Keratinocyte (primary cell): ENCODE measurements at regions not wholly inside any gene's neighbourhood (a gene's known extent, or its start where the extent isn't known, plus 50 kb on each side); places are given as distances from the start of the nearest gene placed in this dataset.

ENCODE experiments used
- DNase-seq: peaks from one replicate; pipeline ENCODE4 v3.0.0-alpha.2; 2011; ENCODE audit warnings: low read depth, missing footprints, low spot score
- FAIRE-seq: peaks from 2 replicates; lab custom pipeline; 2011; peaks lifted over from hg19 to GRCh38; lab: Jason Lieb, UNC
- H2AFZ ChIP-seq: 2 replicates; pipeline ENCODE4 v1.6.0; 2012; ENCODE audit warnings: low read length, control low read depth, inconsistent platforms; ENCODE audit not compliant: control insufficient read depth
- H3K27ac ChIP-seq: 2 replicates; pipeline ENCODE4 v1.5.1; 2011; ENCODE audit warnings: low read length; ENCODE audit not compliant: control insufficient read depth, insufficient read depth
- H3K27me3 ChIP-seq: 3 replicates; pipeline ENCODE4 v1.6.0; 2011; ENCODE audit warnings: low read length; ENCODE audit not compliant: control insufficient read depth, insufficient read depth; ENCODE audit errors: extremely low read depth
- H3K36me3 ChIP-seq, 2 experiments: 2 replicates in 1 of 2; 3 replicates in 1 of 2; pipeline ENCODE4 v1.5.1; 2011; ENCODE audit warnings: low read length in 2 of 2, mild to moderate bottlenecking in 1 of 2; ENCODE audit not compliant: control insufficient read depth in 2 of 2, insufficient read depth in 2 of 2; ENCODE audit errors: extremely low read depth in 1 of 2
- H3K4me1 ChIP-seq: 3 replicates; pipeline ENCODE4 v1.5.1; 2011; ENCODE audit warnings: low read length; ENCODE audit not compliant: control insufficient read depth, insufficient read depth; ENCODE audit errors: extremely low read depth
- H3K4me2 ChIP-seq: 3 replicates; pipeline ENCODE4 v1.6.0; 2011; ENCODE audit warnings: low read depth, low read length; ENCODE audit not compliant: control insufficient read depth, insufficient read depth; ENCODE audit errors: extremely low read depth
- H3K4me3 ChIP-seq, 3 experiments: fragments of 200-600 bp in 1 of 3; sonication (generic) in 1 of 3; 2 replicates in 2 of 3; 3 replicates in 1 of 3; pipeline ENCODE4 v1.5.1; 2011 to 2016; ENCODE audit warnings: low read length in 3 of 3, mild to moderate bottlenecking in 3 of 3, control low read depth in 2 of 3, inconsistent platforms in 1 of 3, low read depth in 1 of 3, mixed read lengths in 1 of 3, mixed run types in 1 of 3, moderate library complexity in 1 of 3; ENCODE audit not compliant: control insufficient read depth in 2 of 3, insufficient read depth in 2 of 3; ENCODE audit errors: extremely low read depth in 1 of 3
- H3K79me2 ChIP-seq: 2 replicates; pipeline ENCODE4 v1.6.0; 2012; ENCODE audit warnings: low read length; ENCODE audit not compliant: control insufficient read depth, insufficient read depth
- H3K9ac ChIP-seq: 3 replicates; pipeline ENCODE4 v1.6.0; 2011; ENCODE audit warnings: low read length; ENCODE audit not compliant: control insufficient read depth, insufficient read depth; ENCODE audit errors: extremely low read depth
- H3K9me1 ChIP-seq: 3 replicates; pipeline ENCODE4 v1.6.0; 2011; ENCODE audit warnings: low read length; ENCODE audit not compliant: control insufficient read depth, insufficient read depth; ENCODE audit errors: extremely low read depth
- H3K9me3 ChIP-seq: 2 replicates; pipeline ENCODE4 v1.5.1; 2012; ENCODE audit warnings: low read depth, low read length; ENCODE audit not compliant: control insufficient read depth
- H4K20me1 ChIP-seq: 3 replicates; pipeline ENCODE4 v1.6.0; 2011; ENCODE audit warnings: low read length; ENCODE audit not compliant: control insufficient read depth, insufficient read depth; ENCODE audit errors: extremely low read depth
- CTCF ChIP-seq, 3 experiments: IDR thresholded peaks in 1 of 3; conservative IDR thresholded peaks in 1 of 3; optimal IDR thresholded peaks in 1 of 3; 2 replicates in 2 of 3; 3 replicates in 1 of 3; pipeline versions ENCODE3 to v1.5.1; 2011; ENCODE audit warnings: low read length in 3 of 3, mild to moderate bottlenecking in 3 of 3, moderate library complexity in 2 of 3, control low read depth in 1 of 3, inconsistent platforms in 1 of 3; ENCODE audit not compliant: insufficient read depth in 2 of 3; ENCODE audit errors: extremely low read depth in 1 of 3
- EZH2 ChIP-seq: IDR thresholded peaks from one replicate; pipeline ENCODE4 v1.6.1; 2012; ENCODE audit warnings: inconsistent platforms, mild to moderate bottlenecking, low read length, moderate library complexity
- dilution Hi-C: fragments of 300-500 bp; cut with MboI; formaldehyde crosslinking; loops from one replicate; pipeline ENCODE4 v1.7.0; 2020; ENCODE audit warnings: low sequenced_read_pairs; ENCODE audit not compliant: extremely low pct_ligation_motif_present

- H3K9ac ChIP-seq = no peak overlapping the region
- no peaks in the 10 kb centered on the region for H3K27me3 ChIP-seq
- no peaks in the 10 kb centered on the region for H3K79me2 ChIP-seq
- dilution Hi-C loops = no loop called here
- H3K4me1 ChIP-seq = no peaks in the 10 kb centered on the region
- no peak for TF ChIP-seq EZH2
- TF ChIP-seq CTCF (optimal IDR thresholded peaks at IDR 0.05 in 1 of 3, IDR thresholded peaks at IDR 0.05 in 1 of 3, conservative IDR thresholded peaks at IDR 0.05 in 1 of 3; ENCODE audit: extremely low read depth in 1 of 3, insufficient read depth in 2 of 3, low read length in 3 of 3) = no peak
- FAIRE-seq = no peak
- no peaks in the 10 kb centered on the region for H3K9me3 ChIP-seq
- H4K20me1 ChIP-seq = no peaks in the 10 kb centered on the region
- H3K4me3 ChIP-seq = no peak overlapping the region
- no peak overlapping the region for H2AFZ ChIP-seq
- H3K36me3 ChIP-seq = no peaks in the 10 kb centered on the region
- H3K27ac ChIP-seq = no peak overlapping the region
- no peak for DNase-seq
- no peaks in the 10 kb centered on the region for H3K9me1 ChIP-seq
- no peak overlapping the region for H3K4me2 ChIP-seq
Measured at GRCh38 chr13:83815598-83815997, 66.7 kb downstream of the SLITRK1 start.

GRCh38 chr13:83810136-83810535, 72.1 kb downstream of the SLITRK1 start:
- DNase-seq = no peak
- H4K20me1 ChIP-seq = no peaks in the 10 kb centered on the region
- no peaks in the 10 kb centered on the region for H3K4me1 ChIP-seq
- TF ChIP-seq EZH2 (no peak), CTCF (optimal IDR thresholded peaks at IDR 0.05 in 1 of 3, IDR thresholded peaks at IDR 0.05 in 1 of 3, conservative IDR thresholded peaks at IDR 0.05 in 1 of 3; ENCODE audit: extremely low read depth in 1 of 3, insufficient read depth in 2 of 3, low read length in 3 of 3) (no peak)
- no peak overlapping the region for H3K4me2 ChIP-seq
- no peaks in the 10 kb centered on the region for H3K9me1 ChIP-seq
- no peak overlapping the region for H2AFZ ChIP-seq
- no peak for FAIRE-seq
- no peak overlapping the region for H3K27ac ChIP-seq
- dilution Hi-C loops = no loop called here
- no peak overlapping the region for H3K9ac ChIP-seq
- H3K79me2 ChIP-seq = no peaks in the 10 kb centered on the region
- H3K27me3 ChIP-seq = no peaks in the 10 kb centered on the region
- no peaks in the 10 kb centered on the region for H3K36me3 ChIP-seq
- no peak overlapping the region for H3K4me3 ChIP-seq
- H3K9me3 ChIP-seq = no peaks in the 10 kb centered on the region
